GM21526 (cell line): ENCODE measurements at regions not wholly inside any gene's neighbourhood (a gene's known extent, or its start where the extent isn't known, plus 50 kb on each side); places are given as distances from the start of the nearest gene placed in this dataset.
"Not testable (repeated sequence)": the region's sequence is repeated elsewhere in the genome, so short reads cannot be mapped to it uniquely, and the experiment has no call there.

ENCODE experiments used
- ATAC-seq: cut with Tn5 transposase; IDR thresholded peaks from one replicate; pipeline ENCODE4 v1.9.1; 2021; ENCODE audit warnings: moderate library complexity; ENCODE audit not compliant: unreplicated experiment, low FRiP score

DNA sequence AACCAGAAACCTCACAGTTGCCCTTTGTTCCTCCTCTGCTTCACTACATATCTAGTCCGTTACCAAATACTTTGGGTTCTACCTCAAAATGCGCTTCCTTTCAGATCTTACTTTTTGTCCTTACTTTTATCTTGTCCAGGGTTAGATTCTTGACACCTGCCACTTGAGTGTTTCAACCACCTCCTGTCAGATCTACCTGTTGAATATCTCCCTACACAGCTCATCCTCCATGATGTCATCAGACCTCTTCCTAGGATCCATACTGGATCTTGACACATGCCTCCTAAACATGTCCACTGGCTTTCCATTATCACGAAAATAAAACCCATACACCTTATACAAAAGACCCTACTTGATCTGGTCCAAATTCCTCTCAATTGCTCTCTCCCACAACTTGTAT is 125.2 kb upstream of the SLC24A2 start:
- no peak for ATAC-seq

GRCh38 chr9:19913151-19913550 is 124.3 kb upstream of the SLC24A2 start:
- no peak for ATAC-seq

GRCh38 chr9:19903076-19903475 is 114.2 kb upstream of the SLC24A2 start:
- no peak for ATAC-seq

DNA sequence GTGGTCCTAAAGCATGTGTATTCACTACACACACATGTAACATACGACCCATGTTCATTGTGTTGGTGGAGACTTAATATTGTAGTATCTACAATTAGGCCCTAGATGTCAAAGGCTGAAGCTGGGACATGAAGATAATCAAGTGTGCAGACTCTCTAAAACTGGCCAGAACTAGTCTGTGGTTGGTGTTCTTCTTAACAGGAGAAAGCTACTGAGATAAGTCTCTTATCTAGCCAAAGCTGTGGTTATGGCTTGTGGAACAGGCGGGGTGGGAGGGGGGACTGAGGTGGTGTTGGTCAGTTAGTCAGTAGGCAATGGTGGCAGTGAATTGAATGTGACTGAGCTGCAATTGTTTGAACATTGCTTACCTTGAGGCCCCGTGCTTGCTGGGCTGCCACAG is 112.7 kb upstream of the SLC24A2 start:
- ATAC-seq, result no peak

- no peak for ATAC-seq
Measured at GRCh38 chr9:19896161-19896560, 107.3 kb upstream of the SLC24A2 start.

GRCh38 chr9:19895578-19895977 is 106.7 kb upstream of the SLC24A2 start:
- not testable (repeated sequence) for ATAC-seq

- ATAC-seq, result no peak
Measured at GRCh38 chr9:19895006-19895405, 106.2 kb upstream of the SLC24A2 start.

GRCh38 chr9:19885608-19886007 is 96.8 kb upstream of the SLC24A2 start:
- no peak for ATAC-seq

- no peak for ATAC-seq
Measured at GRCh38 chr9:19879062-19879461, 90.2 kb upstream of the SLC24A2 start.

- no peak for ATAC-seq
Measured at GRCh38 chr9:19876569-19877316, 87.9 kb upstream of the SLC24A2 start.

- no peak for ATAC-seq
Measured at GRCh38 chr9:19875291-19875920, 86.6 kb upstream of the SLC24A2 start.

GRCh38 chr9:19873188-19873587 is 84.4 kb upstream of the SLC24A2 start:
- ATAC-seq, result not testable (repeated sequence)

DNA sequence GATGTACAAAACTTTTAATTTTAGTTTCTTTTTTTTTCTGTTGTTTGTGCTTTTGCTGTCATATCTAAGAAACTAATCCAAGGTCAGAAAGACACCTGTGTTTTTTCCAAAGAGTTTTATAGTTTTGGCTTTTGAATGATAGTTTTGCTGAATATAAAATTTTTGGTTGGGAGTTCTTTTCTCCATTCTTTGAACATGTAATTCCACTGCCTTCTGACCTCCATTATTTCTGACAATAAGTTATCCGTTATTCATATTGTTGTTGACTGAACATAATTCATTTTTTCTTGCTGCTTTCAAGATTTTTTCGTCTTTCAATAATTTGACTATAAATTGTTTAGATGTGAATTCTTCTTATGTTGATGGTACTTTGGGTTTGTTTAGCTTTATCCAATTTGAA is 82.2 kb upstream of the SLC24A2 start:
- ATAC-seq, result no peak

- no peak for ATAC-seq
Measured at GRCh38 chr9:19840953-19841352, 52.1 kb upstream of the SLC24A2 start.
